ENCODE measurements at regions not wholly inside any gene's neighbourhood (a gene's known extent, or its start where the extent isn't known, plus 50 kb on each side); places are given as distances from the start of the nearest gene placed in this dataset.
"Not testable (repeated sequence)": the region's sequence is repeated elsewhere in the genome, so short reads cannot be mapped to it uniquely, and the experiment has no call there.

DNA sequence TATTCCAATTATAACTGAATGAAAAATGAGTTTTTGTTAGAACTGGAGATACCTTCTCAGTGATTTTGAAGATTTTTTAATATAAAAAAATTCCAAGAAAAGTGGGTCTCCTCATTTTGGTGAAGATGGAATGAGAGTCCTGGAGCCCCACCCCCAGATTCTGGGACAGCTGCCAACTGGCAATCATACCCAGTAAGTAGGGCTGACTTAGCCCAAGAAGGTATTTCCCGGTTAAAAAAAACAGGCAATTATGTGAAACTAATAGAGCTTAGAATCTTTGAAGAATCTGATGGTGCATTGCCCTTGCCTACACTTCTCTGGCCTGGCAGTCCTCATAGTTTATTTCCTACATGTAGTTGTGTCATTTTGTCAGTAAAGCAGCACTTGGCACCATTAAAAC is 52.8 kb upstream of the VWDE start:
- DNase-seq (ENCODE audit: low read depth): no peak

DNA sequence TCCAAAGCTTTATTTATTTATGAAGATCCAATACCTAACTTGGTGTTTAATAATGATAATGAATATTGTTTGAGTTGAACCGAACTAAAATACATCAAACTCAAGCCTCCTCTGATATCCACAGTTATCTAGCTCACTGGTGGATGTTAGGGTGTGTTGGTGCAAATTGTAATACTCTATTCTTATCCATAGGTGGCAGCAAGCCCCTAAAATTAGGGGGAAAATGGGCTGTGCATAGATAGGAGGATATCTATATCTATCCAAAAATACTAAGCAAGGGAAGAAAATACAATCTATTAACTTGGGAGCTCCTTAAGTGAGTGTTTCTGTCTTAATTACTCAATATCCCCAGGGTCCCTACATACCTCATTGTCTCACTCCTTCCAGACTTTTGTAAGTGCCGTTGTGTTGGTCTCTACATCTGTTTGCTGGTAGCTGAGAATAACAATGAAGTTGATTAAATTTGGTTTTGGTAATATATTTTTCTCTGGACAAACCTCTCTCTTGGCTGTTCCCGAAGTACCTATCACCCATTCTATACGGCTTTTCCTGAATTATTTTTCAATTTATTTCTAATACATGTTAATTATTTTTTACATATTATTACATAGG is 55.0 kb upstream of the VWDE start:
- DNase-seq (ENCODE audit: low read depth): no peak

DNA sequence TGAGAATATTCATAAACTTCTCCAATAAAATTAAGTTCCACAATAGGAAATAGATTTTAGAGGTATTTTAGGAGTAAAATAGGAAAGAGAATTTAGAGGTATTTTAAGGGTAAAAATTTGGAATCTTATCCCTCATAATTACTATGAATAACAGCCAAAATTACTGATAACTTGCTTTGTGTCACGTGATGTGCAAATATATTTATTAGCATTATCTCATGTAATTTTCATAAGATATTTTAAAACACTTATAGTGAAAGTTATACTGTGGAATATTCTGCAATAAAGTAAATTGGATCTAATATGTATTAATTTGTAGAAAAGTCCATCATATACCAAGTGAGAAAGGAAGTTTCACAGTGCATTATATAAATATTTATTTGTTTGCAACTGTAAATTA is 64.2 kb upstream of the VWDE start:
- no peak for DNase-seq (ENCODE audit: low read depth)

DNA sequence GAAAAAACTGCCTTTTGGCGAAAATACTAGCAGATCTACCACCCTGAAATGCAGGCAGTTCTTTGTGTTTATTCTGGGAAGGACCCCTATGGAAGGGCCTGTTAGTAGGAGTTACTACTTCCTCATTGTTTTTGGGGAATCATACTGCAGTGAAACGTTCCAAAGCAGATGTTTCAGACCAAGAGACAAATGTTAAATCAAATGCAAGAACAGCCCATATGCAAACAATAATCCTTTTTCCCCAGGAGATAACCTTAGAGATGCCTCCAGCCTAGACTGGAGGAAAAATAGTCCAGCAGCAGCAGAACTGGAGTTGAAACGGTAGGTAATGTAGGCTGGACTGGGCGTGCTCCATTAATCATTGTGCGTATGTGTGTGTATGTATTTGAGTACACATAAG is 65.9 kb upstream of the VWDE start:
- DNase-seq (ENCODE audit: low read depth): no peak

DNA sequence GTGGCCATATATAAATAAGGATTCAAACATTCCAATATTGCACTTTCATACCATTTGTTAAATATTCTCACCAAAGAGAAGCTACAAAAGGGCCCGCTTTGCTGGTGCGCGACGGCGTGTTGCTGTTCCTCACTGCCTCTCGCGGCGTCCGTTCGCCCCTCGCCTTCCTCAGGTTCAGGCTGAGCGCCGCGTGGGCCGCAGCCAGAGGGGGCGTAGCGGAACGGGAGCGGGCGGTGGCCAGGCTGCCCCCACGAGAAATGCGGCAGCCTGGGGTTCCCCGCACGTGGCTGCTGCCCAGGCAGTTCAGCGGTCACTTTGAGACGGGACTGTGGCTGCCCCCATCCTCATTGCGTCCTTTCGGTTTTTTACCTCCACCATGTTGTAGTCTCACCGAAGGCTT is 67.3 kb upstream of the VWDE start:
- no peak for DNase-seq (ENCODE audit: low read depth)

DNA sequence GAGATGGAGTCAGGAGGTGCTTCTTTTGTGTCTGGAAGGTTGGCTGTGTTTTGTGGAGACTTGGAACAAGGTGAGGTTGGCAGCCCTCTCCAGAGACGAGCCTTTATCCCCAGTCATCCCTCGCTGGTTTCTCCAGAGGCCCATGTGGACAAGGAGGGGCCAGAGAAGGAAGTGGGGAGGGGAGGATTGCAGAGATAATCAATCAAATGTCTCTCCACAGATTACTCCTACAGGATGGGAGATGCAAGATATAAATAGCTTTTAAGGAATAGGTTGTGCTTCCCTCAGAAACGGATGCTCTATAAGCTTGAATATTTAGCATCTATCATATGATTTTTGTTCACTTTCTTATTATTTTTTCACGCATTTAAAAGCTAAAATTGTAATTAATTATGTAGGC is 70.4 kb upstream of the VWDE start:
- DNase-seq (ENCODE audit: low read depth): no peak

DNA sequence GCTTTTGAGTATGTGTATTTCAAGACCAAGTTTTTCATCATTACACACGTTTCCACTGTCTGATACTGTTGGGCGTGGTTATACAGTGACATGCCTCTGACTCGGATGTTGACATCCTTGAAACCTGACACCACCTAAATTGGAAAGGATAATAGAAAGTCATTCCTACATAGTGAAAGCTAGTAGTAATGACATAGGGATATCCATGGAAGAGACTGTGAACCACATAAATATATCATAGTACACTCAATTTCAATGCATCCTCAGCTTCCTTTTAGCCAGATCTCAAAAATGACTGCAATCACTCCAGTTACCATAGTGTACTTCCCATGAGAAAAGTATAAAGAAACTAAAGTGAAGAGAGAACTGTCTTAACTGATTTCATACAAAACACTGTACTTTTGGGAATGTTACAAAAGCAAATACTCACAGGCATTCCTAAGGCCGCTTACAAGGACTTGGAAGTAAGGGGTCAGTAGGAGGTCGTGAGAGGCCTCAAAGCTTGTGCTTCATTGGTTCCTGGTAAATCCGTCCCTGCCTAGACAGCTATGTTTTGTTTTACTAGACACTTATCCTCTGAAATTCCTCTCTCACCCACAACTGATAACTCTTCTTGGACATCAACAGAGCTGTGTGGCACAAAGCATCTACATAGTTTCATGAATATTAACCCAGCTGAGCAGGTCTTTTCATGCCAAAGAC is 71.8 kb upstream of the VWDE start:
- DNase-seq (ENCODE audit: low read depth): no peak

DNA sequence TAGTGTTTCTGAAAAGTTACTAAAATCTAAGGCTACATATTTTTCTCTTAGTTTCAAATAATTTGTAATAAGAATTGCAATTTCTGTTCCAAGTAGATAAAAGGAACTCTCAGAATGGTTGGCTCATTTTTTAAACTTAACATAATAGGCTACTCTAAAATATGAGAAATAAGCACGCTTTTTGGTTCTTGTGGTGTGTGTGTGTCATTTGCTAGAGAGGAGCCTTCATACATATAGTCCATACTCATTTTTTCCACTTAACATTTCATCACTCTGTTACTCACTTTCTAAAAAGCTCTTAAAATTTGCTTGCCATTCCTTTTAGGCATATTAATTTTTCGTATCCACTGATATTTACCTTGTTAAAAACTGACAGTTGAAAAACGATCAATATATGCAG is 74.0 kb upstream of the VWDE start:
- no peak for DNase-seq (ENCODE audit: low read depth)

DNA sequence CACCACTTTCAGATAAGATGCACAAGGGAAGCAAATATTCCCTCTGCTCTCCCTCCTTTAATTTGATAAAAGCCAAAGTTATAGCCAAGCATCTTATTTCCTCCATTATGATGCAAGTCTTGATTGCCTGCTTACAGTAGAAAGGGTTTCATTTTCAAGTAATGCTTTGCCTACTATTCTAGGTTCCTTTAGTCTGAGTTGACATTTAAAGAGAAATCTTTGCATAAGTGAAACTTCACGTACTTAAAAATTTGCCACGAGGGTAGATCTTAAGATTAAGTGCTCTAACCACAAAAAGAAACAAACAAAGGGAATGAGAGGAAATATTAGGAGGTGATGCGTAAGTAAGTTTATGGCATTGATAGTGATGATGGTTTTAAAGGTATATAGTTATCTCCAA is 78.1 kb upstream of the VWDE start:
- no peak for DNase-seq (ENCODE audit: low read depth)

DNA sequence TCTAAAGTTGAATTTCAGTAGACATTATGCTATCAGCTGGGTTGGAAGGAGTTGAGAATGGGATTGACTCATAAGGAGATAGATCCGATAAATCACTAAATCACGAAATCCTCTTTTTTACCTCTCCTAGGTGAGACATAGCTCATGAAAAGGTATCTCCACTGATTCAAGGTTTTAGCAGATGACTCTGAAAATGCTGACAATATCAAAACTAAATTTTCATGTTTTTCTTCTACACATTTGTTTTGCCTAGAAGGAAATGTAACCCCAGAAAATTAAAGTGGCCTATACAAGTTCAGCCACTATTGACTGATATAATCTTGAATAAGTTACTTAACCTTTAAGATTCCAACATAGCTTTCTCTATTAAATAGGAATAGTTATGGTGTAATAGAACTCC is 82.2 kb upstream of the VWDE start:
- DNase-seq (ENCODE audit: low read depth): no peak

DNA sequence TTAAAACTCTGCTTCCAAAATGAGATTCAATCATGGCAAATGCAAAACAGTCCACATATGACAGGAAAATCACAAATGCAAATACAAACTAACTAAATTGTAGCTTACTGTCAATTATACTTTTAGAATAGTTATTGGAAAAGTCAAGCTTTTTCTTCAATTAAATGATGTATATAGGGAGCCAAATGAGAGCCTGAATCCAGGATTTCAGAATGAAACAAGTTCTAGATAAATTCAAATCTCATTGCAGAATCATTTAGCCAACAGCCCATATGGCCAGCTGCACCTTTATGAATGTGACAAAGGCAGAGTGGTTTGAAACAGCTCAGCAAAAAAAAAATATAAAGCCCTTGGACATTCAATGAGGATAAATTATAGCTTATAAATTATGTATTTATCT is 82.2 kb upstream of the SCIN start:
- DNase-seq (ENCODE audit: low read depth): no peak

DNA sequence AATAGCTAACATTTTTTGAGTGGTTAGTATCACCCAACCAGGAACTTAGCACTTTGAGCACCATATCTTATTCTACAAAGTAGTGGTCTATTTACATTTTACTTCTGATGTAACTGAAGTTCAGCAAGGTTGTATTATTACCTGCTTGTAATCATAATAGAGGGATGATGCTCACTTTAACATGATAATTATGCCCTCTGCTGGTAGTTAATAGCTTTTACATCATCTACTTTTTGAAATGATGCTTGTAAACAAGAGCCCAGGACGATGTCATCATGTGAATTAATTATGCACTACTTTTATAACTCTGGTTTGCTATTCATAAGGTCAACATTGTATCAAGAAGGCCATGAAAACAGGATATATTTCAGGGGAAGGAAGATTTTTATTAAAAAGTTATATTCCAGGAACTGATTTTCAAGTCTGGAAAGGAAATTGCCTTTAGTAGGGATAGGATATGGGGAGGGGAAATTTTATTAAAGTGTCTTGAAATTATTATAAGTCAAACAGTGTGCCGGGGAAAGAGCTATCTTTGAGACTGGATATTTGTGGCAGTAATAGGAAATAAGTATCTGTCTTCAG is 80.3 kb upstream of the SCIN start:
- DNase-seq (ENCODE audit: low read depth): no peak

DNA sequence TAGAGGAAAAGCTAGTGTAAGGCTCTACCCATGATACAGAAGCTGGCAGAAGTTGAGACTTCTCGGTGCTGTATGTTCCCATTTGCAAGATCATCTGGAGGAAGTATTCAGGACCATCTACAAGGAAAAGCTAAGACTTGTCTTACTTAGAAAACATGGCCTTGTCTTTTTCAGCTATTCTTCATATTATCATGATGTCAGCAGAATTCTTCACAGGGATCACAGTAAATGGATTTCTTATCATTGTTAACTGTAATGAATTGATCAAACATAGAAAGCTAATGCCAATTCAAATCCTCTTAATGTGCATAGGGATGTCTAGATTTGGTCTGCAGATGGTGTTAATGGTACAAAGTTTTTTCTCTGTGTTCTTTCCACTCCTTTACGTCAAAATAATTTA is 79.6 kb upstream of the SCIN start:
- DNase-seq (ENCODE audit: low read depth): no peak

DNA sequence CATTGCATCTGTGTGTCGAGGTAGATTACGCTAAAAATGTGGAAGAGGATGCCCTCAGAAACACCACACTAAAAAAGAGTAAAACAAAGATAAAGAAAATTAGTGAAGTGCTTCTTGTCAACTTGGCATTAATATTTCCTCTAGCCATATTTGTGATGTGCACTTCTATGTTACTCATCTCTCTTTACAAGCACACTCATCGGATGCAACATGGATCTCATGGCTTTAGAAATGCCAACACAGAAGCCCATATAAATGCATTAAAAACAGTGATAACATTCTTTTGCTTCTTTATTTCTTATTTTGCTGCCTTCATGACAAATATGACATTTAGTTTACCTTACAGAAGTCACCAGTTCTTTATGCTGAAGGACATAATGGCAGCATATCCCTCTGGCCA is 79.0 kb upstream of the SCIN start:
- DNase-seq (ENCODE audit: low read depth): no peak

DNA sequence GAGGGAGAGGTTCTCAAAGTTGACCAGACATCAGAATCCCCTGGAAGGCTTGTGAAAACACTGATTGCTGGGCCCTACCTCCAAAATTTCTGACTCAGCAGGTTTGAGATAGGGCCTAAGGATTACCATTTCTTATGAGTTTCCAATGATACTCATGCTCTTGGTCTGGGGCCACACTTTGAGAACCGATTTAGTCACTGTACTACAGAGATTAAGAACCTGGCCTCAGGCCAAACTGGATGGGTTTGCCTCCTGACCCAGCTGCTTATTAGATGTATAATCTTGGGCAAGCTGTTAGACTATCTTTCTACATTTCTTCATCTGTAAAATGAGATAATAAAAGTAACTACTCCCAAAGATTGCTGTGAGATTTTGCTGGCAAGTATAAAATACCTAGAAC is 77.1 kb upstream of the SCIN start:
- peak; percentile 46 for DNase-seq (ENCODE audit: low read depth)

DNA sequence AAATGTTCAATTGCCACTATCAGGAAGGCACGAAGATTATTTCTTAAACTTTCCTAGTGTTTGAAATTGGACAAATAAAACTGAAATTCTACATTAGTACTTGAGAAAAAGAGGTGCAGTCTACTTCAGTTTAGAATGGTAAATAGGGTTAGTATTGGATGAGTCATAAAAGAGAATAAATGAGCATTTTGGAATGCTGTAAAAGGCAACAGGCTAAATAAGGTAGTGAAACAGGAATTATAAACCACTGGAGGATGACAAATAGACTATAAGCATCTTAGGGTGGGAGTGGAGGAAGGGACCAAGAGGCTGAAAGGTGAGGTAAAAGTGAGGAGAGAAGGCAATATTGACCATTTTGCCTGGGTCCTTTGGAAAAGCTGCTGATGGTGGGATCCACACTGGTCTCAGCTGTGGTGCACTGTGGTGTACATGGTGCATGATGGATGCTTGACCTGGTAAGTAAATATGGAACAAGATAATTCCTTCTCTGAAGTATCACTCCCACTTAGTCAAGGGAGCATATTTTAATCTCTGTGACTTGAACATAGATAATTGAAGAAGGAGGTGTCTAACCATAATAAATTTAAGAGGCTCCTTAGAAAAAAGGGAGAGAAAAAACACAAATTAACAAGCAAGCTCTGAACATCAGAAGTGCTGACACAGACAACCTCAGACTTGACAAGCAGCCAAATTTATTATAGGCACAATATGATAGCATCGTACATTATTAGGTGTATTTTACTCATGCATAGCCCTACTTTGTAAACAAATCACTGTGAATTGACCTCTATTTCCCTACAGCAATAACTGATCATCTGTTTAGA is 76.4 kb upstream of the SCIN start:
- DNase-seq (ENCODE audit: low read depth): no peak

DNA sequence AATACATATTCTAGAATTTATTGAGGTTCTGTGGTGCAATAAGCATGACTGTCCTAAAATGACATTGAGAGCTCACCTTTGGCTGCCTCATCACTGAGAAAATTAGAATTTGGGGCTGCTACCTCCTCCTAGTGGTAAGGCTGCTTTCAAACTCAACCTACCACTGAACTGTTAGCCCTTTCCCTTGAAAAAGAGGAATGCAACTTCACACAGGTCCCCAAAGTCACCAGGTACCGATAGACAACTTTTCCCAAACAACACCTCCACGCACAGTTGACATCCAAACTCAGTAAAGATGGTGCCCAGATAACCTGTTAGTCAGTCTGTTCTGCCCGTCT is 75.9 kb upstream of the SCIN start:
- DNase-seq (ENCODE audit: low read depth): no peak

DNA sequence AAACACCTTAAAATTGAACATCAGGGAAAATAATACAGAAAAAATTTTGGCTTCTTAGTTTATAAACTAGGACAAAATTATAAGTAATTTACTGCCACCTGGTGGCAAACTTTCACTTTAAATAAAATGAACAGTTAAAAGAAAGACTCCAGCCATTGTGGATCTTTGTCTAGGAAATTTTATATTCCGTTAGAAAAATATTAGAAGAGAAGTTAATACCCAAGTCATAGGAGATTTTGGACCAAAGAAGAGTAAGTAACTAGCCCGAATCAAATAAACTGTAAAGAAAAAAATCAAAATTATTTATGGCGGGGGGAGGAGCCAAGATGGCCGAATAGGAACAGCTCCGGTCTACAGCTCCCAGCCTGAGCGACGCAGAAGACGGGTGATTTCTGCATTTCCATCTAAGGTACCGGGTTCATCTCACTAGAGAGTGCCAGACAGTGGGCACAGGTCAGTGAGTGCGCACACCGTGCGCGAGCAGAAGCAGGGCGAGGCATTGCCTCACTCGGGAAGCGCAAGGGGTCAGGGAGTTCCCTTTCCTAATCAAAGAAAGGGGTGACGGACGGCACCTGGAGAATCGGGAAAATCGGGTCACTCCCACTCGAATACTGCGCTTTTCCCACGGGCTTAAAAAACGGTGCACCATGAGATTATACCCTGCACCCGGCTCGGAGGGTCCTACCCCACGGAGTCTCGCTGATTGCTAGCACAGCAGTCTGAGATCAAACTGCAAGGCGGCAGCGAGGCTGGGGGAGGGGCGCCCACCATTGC is 73.4 kb upstream of the SCIN start:
- DNase-seq (ENCODE audit: low read depth): not testable (repeated sequence)

DNA sequence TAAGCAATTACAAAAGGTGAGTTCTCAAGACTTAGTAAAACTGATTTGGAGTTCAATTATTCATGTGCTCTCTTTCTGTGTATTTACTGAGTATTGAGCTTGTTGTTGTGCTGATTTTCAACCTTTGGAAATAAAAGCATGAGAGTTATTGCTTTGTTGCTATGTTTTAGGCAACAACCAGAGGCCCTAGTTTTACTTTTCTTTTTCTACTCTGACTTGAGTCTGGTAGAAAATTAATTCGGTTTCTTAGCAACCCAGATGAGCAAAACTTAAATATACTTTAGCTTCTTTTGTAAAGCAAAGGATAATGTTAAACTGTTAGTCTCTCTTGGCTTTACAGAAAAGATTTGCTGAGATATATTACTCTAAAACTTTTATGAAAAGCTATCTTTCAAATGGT is 66.4 kb upstream of the SCIN start:
- no peak for DNase-seq (ENCODE audit: low read depth)

DNA sequence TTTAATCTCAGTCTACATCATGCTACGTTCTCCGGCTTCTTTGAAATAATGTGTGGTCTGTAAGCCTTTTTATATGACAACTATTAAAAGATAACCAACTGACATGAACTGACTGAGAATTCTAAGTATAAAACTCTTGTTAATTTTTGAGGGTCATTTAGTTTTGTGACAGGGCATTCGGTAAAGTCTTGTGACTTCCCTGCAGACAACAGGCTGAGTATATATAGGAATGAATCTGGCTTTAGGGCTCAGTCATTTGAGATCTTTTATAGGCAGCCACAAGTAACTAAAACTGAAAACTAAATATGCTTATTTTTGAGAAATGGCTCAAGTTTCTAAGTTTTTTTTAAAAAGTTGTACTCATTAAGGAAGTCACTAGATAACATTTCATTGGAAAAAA is 62.5 kb upstream of the SCIN start:
- DNase-seq (ENCODE audit: low read depth): no peak

DNA sequence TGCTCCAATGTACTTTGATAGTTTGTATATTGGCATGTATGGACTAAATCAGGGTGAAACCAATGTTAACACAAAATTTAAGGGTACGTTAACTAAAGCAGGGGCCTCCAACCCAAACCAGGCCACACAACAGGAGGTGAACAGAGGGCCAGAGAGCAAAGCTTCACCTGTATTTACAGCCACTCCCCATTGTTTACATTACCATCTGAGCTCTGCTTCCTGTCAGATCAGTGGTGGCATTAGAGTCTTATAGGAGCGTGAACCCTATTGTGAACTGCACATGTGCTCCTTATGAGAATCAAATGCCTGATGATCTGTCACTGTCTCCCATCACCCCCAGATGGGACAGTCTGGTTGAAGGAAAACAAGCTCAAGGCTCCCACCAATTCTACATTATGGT is 62.0 kb upstream of the SCIN start:
- no peak for DNase-seq (ENCODE audit: low read depth)

DNA sequence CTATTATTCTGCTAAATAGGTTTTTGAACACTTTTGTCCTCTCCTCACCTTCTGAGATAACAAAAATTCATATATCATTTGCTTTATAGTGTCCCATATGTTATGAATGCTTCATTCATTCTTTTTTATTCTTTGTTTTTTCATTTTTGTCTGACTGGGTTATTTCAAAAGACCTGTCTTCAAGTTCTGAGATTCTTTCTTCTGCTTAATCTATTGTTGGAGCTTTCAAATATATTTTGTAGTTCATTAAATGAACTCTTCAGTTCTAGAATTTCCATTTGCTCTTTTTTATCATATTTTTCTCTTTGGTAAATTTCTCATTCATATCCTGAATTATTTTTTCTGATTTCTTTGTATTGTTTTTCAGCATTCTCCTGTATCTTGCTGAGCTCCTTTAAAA is 53.1 kb upstream of the SCIN start:
- DNase-seq (ENCODE audit: low read depth): no peak

All from CMK (cell line).